Loucy (cell line): ENCODE measurements at regions not wholly inside any gene's neighbourhood (a gene's known extent, or its start where the extent isn't known, plus 50 kb on each side); places are given as distances from the start of the nearest gene placed in this dataset.

Source experiments
- H2AFZ ChIP-seq: fragments of 200-600 bp; sonication (generic); 2 replicates; pipeline ENCODE4 v1.6.0; 2016; ENCODE audit warnings: antibody characterized with exemption, mild to moderate bottlenecking, low read length, moderate library complexity
- H3F3A ChIP-seq: fragments of 200-600 bp; 2 replicates; pipeline ENCODE4 v1.6.0; 2016; ENCODE audit warnings: antibody characterized with exemption, low read depth, mild to moderate bottlenecking
- H3K27me3 ChIP-seq: fragments of 200-600 bp; sonication (generic); 2 replicates; pipeline ENCODE4 v1.6.1; 2014; ENCODE audit warnings: low read length, mild to moderate bottlenecking; ENCODE audit not compliant: insufficient read depth, poor library complexity, severe bottlenecking
- H3K36me3 ChIP-seq: fragments of 200-600 bp; sonication (generic); 2 replicates; pipeline ENCODE4 v1.6.1; 2016; ENCODE audit warnings: low read length; ENCODE audit not compliant: insufficient read depth
- H3K4me1 ChIP-seq: fragments of 200-600 bp; sonication (generic); 2 replicates; pipeline ENCODE4 v1.5.1; 2014; ENCODE audit warnings: low read length, mild to moderate bottlenecking; ENCODE audit not compliant: insufficient read depth, poor library complexity, severe bottlenecking
- H3K4me2 ChIP-seq: fragments of 200-600 bp; sonication (generic); 2 replicates; pipeline ENCODE4 v1.6.0; 2014; ENCODE audit warnings: antibody characterized with exemption, low read length, low read depth, mild to moderate bottlenecking; ENCODE audit not compliant: poor library complexity, severe bottlenecking
- H3K4me3 ChIP-seq: fragments of 200-600 bp; sonication (generic); 2 replicates; pipeline ENCODE4 v1.5.1; 2014; ENCODE audit warnings: low read length, mild to moderate bottlenecking, mixed read lengths; ENCODE audit not compliant: poor library complexity, severe bottlenecking
- H3K79me2 ChIP-seq: fragments of 200-600 bp; sonication (generic); 2 replicates; pipeline ENCODE4 v1.6.1; 2014; ENCODE audit warnings: low read length; ENCODE audit not compliant: insufficient read depth
- H3K9ac ChIP-seq: fragments of 200-600 bp; sonication (generic); 2 replicates; pipeline ENCODE4 v1.6.0; 2014; ENCODE audit warnings: mild to moderate bottlenecking, low read depth, low read length, moderate library complexity; ENCODE audit not compliant: poor library complexity, severe bottlenecking
- H3K9me2 ChIP-seq: fragments of 200-600 bp; sonication (generic); replicated peaks from 2 replicates; pipeline ENCODE4 v1.6.1; 2016; ENCODE audit warnings: low read depth, low read length, mixed read lengths
- H3K9me3 ChIP-seq: fragments of 200-600 bp; sonication (generic); 2 replicates; pipeline ENCODE4 v1.6.1; 2014; ENCODE audit warnings: mild to moderate bottlenecking, antibody characterized with exemption, low read length, low read depth; ENCODE audit not compliant: insufficient read depth
- H4K20me1 ChIP-seq: fragments of 200-600 bp; sonication (generic); 2 replicates; pipeline ENCODE4 v1.6.0; 2014; ENCODE audit warnings: antibody characterized with exemption, low read length, mild to moderate bottlenecking; ENCODE audit not compliant: insufficient read depth, poor library complexity, severe bottlenecking
- EZH2phosphoT487 ChIP-seq: fragments of 200-600 bp; IDR thresholded peaks from 2 replicates; pipeline ENCODE4 v1.6.1; 2018; ENCODE audit warnings: antibody characterized with exemption, mild to moderate bottlenecking, moderate library complexity, borderline replicate concordance
- TF ChIP-seq, protein P1 (sequence below): fragments of 200-600 bp; sonication (generic); conservative IDR thresholded peaks from 2 replicates; pipeline ENCODE4 v1.5.1; 2014; ENCODE audit warnings: mild to moderate bottlenecking, antibody characterized with exemption, low read length

DNA sequence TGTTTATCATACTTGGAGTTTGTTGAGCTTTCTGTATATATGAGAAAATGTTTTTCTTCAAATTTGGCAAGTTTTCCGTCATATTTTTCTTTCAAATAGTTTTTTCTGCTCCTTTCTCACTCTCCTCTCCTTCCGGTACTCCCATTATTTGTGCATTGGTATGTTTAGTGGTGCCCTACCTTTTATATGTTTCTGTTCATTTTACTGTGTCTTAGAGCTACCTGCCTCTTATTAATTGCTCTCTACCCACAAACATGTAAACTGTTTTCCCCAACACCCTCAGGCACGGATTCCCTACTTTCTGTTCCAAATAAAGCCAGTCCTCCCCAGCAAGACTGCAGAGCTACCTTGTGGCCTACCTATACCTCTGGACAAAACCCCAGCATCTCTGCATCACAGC, 60.6 kb upstream of the S1PR3 start:
- no peaks in the 10 kb centered on the region for H3K36me3 ChIP-seq

DNA sequence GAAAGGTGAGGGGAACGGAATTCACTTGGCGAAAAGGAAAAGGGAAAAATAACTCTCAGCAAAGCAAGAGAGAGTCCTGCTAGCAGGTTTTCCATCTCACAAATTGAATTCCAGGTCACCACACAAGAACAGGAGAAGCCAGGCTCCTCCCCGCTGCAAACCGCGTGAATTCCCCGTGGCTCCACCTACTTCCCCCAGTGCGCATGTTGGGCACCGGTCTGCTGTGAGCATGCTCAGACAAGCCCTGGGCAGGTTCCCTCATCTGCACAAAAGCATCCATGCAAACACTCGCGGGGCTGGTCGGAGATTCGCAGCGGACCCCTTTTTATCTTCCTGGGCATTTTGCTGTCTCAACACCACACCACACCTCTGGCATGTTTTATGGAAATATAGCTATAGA, 58.5 kb upstream of the S1PR3 start:
- no peaks in the 10 kb centered on the region for H4K20me1 ChIP-seq
- H3K27me3 ChIP-seq: no peaks in the 10 kb centered on the region
- H3K79me2 ChIP-seq: no peaks in the 10 kb centered on the region
- peaks cover 7% of the 10 kb centered on the region for H3K4me1 ChIP-seq
- no peaks in the 10 kb centered on the region for H3K9me2 ChIP-seq
- no peak overlapping the region for H3K4me2 ChIP-seq
- no peak for TF ChIP-seq EZH2phosphoT487
- TF ChIP-seq, protein P1, sequence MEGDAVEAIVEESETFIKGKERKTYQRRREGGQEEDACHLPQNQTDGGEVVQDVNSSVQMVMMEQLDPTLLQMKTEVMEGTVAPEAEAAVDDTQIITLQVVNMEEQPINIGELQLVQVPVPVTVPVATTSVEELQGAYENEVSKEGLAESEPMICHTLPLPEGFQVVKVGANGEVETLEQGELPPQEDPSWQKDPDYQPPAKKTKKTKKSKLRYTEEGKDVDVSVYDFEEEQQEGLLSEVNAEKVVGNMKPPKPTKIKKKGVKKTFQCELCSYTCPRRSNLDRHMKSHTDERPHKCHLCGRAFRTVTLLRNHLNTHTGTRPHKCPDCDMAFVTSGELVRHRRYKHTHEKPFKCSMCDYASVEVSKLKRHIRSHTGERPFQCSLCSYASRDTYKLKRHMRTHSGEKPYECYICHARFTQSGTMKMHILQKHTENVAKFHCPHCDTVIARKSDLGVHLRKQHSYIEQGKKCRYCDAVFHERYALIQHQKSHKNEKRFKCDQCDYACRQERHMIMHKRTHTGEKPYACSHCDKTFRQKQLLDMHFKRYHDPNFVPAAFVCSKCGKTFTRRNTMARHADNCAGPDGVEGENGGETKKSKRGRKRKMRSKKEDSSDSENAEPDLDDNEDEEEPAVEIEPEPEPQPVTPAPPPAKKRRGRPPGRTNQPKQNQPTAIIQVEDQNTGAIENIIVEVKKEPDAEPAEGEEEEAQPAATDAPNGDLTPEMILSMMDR: no peak
- H2AFZ ChIP-seq: no peak overlapping the region
- peaks cover 10% of the 10 kb centered on the region; the same call in 1 of the 2 replicates for H3K9me3 ChIP-seq
- H3K4me3 ChIP-seq: no peak overlapping the region
- no peaks in the 10 kb centered on the region for H3F3A ChIP-seq
- H3K36me3 ChIP-seq: no peaks in the 10 kb centered on the region
- no peak overlapping the region for H3K9ac ChIP-seq

More for the DNA sequence above, 60.6 kb upstream of the S1PR3 start:
- no peaks in the 10 kb centered on the region for H3K9me2 ChIP-seq
- no peak overlapping the region for H3K4me3 ChIP-seq
- no peak overlapping the region for H3K9ac ChIP-seq
- peaks cover 27% of the 10 kb centered on the region for H3K4me1 ChIP-seq
- H3K4me2 ChIP-seq: no peak overlapping the region
- H3K27me3 ChIP-seq: no peaks in the 10 kb centered on the region
- H3K9me3 ChIP-seq: peaks cover 10% of the 10 kb centered on the region; the same call in 1 of the 2 replicates
- H3F3A ChIP-seq: no peaks in the 10 kb centered on the region
- H4K20me1 ChIP-seq: no peaks in the 10 kb centered on the region
- H3K79me2 ChIP-seq: no peaks in the 10 kb centered on the region
- TF ChIP-seq, protein P1: no peak
- TF ChIP-seq EZH2phosphoT487: no peak
- H2AFZ ChIP-seq: no peak overlapping the region

DNA sequence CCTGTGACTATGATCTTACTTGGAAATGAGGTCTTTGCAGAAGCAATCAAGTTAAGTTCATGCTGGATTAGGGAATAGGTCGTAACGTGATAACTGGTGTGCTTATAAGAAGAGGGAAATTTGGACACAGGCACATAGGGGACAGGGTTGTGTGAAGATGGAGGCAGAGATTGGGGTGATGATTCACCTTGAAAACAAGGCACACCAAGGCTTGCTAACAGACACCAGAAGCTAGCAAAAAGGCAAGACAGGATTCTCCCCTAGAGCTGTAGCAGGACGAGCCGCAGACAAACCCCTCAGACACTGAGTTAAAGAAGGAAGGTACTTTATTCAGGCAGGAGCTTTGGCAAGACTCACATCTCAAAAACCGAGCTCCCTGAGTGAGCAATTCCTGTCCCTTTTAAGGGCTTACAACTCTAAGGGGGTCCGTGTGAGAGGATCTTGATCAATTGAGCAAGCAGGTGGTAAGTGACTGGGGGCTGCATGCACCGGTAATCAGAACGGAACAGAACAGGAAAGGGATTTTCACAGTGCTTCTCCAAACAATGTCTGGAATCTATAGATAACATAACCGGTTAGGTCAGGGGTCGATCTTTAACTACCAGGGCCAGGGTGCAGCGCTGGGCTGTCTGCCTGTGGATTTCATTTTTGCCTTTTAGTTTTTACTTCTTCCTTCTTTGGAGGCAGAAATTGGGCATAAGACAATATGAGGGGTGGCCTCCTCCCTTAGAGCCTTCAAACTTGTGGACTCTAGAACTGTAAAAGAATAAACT, 57.5 kb upstream of the S1PR3 start:
- H3K79me2 ChIP-seq: no peaks in the 10 kb centered on the region
- H2AFZ ChIP-seq: no peak overlapping the region
- H3K36me3 ChIP-seq: no peaks in the 10 kb centered on the region
- H3K4me3 ChIP-seq: no peak overlapping the region
- no peak overlapping the region for H3K9ac ChIP-seq
- H3K4me2 ChIP-seq: no peak overlapping the region
- no peaks in the 10 kb centered on the region for H3K9me2 ChIP-seq
- H4K20me1 ChIP-seq: no peaks in the 10 kb centered on the region
- no peaks in the 10 kb centered on the region for H3F3A ChIP-seq
- TF ChIP-seq EZH2phosphoT487: no peak
- TF ChIP-seq, protein P1: no peak
- H3K27me3 ChIP-seq: no peaks in the 10 kb centered on the region
- H3K9me3 ChIP-seq: peaks cover 10% of the 10 kb centered on the region; the same call in 1 of the 2 replicates
- no peaks in the 10 kb centered on the region for H3K4me1 ChIP-seq
